Chondrocyte (in vitro differentiated cells): ENCODE measurements at regions not wholly inside any gene's neighbourhood (a gene's known extent, or its start where the extent isn't known, plus 50 kb on each side); places are given as distances from the start of the nearest gene placed in this dataset.

Experiments used
- DNase-seq: peaks from one replicate; pipeline ENCODE4 v3.0.0; 2021; ENCODE audit warnings: mixed read lengths, low spot score
- H3K27ac Mint-ChIP-seq: one replicate; pipeline ENCODE4 v1.8.0; 2021; ENCODE audit warnings: mild to moderate bottlenecking, moderate library complexity, mixed read lengths; ENCODE audit not compliant: unreplicated experiment
- H3K27me3 Mint-ChIP-seq: 2 replicates; pipeline ENCODE4 v1.8.0; 2021; ENCODE audit warnings: low read depth, mixed read lengths
- H3K36me3 Mint-ChIP-seq: 2 replicates; pipeline ENCODE4 v1.8.0; 2021; ENCODE audit warnings: low read depth, mixed read lengths
- H3K4me1 Mint-ChIP-seq: 2 replicates; pipeline ENCODE4 v1.8.0; 2021; ENCODE audit warnings: low read depth, mild to moderate bottlenecking, mixed read lengths
- H3K4me3 Mint-ChIP-seq: one replicate; pipeline ENCODE4 v1.8.0; 2021; ENCODE audit warnings: mild to moderate bottlenecking, moderate library complexity, mixed read lengths; ENCODE audit not compliant: unreplicated experiment
- H3K9me3 Mint-ChIP-seq: 2 replicates; pipeline ENCODE4 v1.8.0; 2021; ENCODE audit warnings: low read depth, mixed read lengths
- TF ChIP-seq, protein P1 (sequence below): fragments of 200-600 bp; sonication (generic); IDR thresholded peaks from 2 replicates; pipeline ENCODE4 v1.5.0; 2021; ENCODE audit warnings: antibody characterized with exemption, mild to moderate bottlenecking, moderate library complexity

DNA sequence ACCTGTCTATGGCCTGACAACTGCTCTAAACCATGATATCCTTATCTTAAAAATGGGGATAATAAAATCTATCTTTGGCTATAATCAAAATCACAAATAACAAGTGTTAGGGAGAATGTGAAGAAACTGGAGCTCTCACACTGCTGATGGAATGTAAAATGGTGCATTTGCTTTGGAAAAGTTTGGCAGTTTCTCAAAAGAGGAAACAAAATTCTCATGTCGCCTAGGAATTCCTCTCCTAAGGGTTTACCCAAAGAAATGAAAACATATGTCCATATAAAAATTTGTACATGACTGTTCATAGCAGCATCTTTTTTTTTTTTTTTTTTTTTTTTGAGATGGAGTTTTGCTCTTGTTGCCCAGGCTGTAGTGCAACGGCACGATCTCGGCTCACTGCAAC lies 64.3 kb downstream of the ZNF281 start:
- TF ChIP-seq, protein P1, sequence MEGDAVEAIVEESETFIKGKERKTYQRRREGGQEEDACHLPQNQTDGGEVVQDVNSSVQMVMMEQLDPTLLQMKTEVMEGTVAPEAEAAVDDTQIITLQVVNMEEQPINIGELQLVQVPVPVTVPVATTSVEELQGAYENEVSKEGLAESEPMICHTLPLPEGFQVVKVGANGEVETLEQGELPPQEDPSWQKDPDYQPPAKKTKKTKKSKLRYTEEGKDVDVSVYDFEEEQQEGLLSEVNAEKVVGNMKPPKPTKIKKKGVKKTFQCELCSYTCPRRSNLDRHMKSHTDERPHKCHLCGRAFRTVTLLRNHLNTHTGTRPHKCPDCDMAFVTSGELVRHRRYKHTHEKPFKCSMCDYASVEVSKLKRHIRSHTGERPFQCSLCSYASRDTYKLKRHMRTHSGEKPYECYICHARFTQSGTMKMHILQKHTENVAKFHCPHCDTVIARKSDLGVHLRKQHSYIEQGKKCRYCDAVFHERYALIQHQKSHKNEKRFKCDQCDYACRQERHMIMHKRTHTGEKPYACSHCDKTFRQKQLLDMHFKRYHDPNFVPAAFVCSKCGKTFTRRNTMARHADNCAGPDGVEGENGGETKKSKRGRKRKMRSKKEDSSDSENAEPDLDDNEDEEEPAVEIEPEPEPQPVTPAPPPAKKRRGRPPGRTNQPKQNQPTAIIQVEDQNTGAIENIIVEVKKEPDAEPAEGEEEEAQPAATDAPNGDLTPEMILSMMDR, result no peak
- Mint-ChIP-seq H3K4me1 (peaks cover 4% of the 10 kb centered on the region), H3K27me3 (no peaks in the 10 kb centered on the region), H3K4me3 (no peak overlapping the region), H3K27ac (no peak overlapping the region), H3K36me3 (no peaks in the 10 kb centered on the region), H3K9me3 (no peaks in the 10 kb centered on the region)
- DNase-seq, result no peak

DNA sequence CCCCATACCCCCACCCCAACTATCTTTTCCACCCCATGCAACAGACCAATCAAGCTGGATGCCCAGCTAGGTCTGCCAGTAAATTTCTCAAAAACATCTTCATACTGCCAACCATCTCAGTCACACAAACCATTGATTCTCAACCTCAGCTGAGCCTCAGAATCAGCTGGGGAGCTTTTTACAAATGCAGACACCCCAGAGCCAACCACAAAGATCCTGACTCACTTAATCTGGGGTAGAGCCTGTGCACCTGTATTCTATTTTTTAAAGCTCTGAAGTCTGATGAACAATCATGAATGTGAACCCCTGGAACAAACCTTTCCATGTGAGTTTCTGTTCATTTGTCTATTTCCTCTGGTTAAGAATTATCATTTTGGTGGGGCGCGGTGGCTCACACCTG lies 66.0 kb downstream of the ZNF281 start:
- Mint-ChIP-seq H3K36me3 (no peaks in the 10 kb centered on the region), H3K4me1 (peaks cover 4% of the 10 kb centered on the region), H3K4me3 (no peak overlapping the region), H3K9me3 (no peaks in the 10 kb centered on the region), H3K27ac (no peak overlapping the region), H3K27me3 (no peaks in the 10 kb centered on the region)
- DNase-seq, result no peak
- TF ChIP-seq, protein P1, result no peak

DNA sequence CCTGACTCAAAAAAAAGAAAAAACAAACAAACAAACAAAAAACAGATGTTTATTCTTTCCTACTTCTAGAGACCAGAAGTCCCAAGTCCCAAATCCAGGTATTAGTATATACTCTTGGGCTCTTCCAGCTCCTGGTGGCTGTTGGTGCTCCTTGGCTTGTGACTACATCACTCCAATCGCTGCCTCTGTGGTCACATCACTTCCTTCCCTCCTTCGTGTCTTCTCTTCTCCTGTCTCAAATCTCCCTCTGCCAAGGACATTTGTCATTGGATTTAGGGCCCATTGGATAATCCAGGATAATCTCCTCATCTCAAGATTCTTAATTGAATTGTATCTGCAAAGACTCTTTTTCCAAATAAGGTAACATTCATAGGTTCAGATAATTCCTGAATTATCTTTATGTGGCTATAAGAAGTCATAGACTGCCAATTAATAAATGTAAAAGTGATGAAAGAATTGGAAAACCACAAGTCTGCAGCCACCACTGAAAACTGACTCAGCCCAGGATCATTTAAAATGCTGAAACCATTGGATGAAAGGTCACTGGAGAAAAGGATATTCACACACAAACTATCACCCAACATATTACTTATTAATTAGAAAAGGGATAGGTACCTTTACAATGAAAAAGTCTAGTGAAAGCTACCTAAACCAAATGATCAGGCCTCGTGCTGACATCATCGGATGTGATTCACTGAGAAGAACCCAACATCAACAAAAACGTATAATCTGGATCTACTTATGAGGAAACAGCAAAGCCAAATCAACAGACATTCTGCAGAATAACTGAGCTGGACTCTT lies 67.1 kb downstream of the ZNF281 start:
- DNase-seq, result no peak
- Mint-ChIP-seq H3K36me3 (no peaks in the 10 kb centered on the region), H3K9me3 (no peaks in the 10 kb centered on the region), H3K27ac (no peak overlapping the region), H3K4me3 (no peak overlapping the region), H3K4me1 (peaks cover 4% of the 10 kb centered on the region), H3K27me3 (no peaks in the 10 kb centered on the region)
- TF ChIP-seq, protein P1, result no peak

DNA sequence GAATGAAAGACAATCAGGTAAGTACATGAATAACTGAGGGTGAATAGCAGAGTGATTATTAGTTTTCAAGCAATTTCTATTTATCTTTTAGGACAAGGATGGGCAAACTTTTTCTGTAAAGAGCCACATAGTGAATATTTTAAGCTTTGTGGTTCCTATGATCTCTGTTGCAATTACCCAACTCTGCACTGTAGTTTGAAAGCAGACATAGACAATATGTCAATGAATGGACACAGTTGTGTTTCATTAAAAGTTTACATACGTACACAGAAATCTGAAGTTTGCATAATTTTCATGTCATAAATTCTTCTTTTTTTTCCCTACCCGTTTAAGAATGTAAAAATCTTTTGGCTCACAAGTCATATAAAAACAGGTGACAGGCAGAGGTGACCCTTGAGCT lies 71.4 kb downstream of the ZNF281 start:
- no peaks in the 10 kb centered on the region for H3K9me3 Mint-ChIP-seq
- peaks cover 24% of the 10 kb centered on the region for H3K4me1 Mint-ChIP-seq
- no peaks in the 10 kb centered on the region for H3K27me3 Mint-ChIP-seq
- TF ChIP-seq, protein P1, result no peak
- no peak overlapping the region for H3K27ac Mint-ChIP-seq
- H3K4me3 Mint-ChIP-seq, result no peak overlapping the region
- no peaks in the 10 kb centered on the region for H3K36me3 Mint-ChIP-seq
- no peak for DNase-seq

DNA sequence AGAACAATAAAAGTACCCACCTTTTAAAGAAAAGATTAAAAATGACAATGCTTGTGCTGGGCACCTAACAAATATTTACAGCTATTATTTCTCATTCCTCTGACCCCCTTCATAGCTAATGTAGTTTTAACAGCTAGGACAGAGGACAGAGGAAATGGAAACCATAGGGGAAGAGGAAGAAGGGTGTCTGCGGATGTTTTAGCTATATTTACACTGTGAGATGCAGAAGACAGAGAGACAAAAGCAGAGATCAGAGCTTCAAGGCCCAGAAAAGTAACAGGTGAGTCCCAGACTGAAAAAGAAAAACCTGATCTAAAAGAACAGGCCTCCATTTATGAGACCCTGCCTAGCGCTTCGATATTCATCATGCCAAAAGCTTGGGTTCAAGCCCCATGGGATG lies 72.0 kb downstream of the ZNF281 start:
- Mint-ChIP-seq H3K27me3 (no peaks in the 10 kb centered on the region), H3K4me3 (no peak overlapping the region), H3K27ac (no peak overlapping the region), H3K9me3 (no peaks in the 10 kb centered on the region), H3K36me3 (no peaks in the 10 kb centered on the region), H3K4me1 (peaks cover 24% of the 10 kb centered on the region)
- no peak for DNase-seq
- TF ChIP-seq, protein P1, result no peak
